ENCODE measurements at regions not wholly inside any gene's neighbourhood (a gene's known extent, or its start where the extent isn't known, plus 50 kb on each side); places are given as distances from the start of the nearest gene placed in this dataset.
"Not testable (repeated sequence)": the region's sequence is repeated elsewhere in the genome, so short reads cannot be mapped to it uniquely, and the experiment has no call there.

- H3K27me3 Mint-ChIP-seq (ENCODE audit: low read depth); intact Hi-C loops (cut with micrococcal nuclease): not testable (repeated sequence)
- CTCF ChIA-PET = interaction anchor here (0.7 kb wide), 1 partner anchor 13 kb away, joined by 3 read pairs; no protein-coding TSS in a partner anchor
Measured at GRCh38 chr4:132457987-132458386, 691.1 kb upstream of the PCDH10 start.

GRCh38 chr4:132479543-132479942, 669.6 kb upstream of the PCDH10 start:
- Mint-ChIP-seq H3K36me3 (ENCODE audit: low read depth) (no peaks in the 10 kb centered on the region), H3K4me3 (no peak overlapping the region), H3K27me3 (ENCODE audit: low read depth) (no peaks in the 10 kb centered on the region), H3K9me3 (peaks cover 4% of the 10 kb centered on the region), H3K27ac (no peak overlapping the region), H3K4me1 (ENCODE audit: low read depth) (no peaks in the 10 kb centered on the region)
- intact Hi-C loops (cut with micrococcal nuclease) = no loop called here
- DNase-seq = no peak
- CTCF ChIA-PET = no interaction called here

More at GRCh38 chr4:132457987-132458386, 691.1 kb upstream of the PCDH10 start:
- not testable (repeated sequence) for DNase-seq; H3K27ac Mint-ChIP-seq; H3K36me3 Mint-ChIP-seq (ENCODE audit: low read depth); H3K4me1 Mint-ChIP-seq (ENCODE audit: low read depth); H3K4me3 Mint-ChIP-seq
- H3K9me3 Mint-ChIP-seq = peaks cover 21% of the 10 kb centered on the region

GRCh38 chr4:132488555-132488954, 660.5 kb upstream of the PCDH10 start:
- CTCF ChIA-PET = no interaction called here
- DNase-seq = no peak
- peaks cover 12% of the 10 kb centered on the region for H3K9me3 Mint-ChIP-seq
- intact Hi-C loops (cut with micrococcal nuclease) = no loop called here
- H3K4me3 Mint-ChIP-seq = no peak overlapping the region
- no peaks in the 10 kb centered on the region for H3K4me1 Mint-ChIP-seq (ENCODE audit: low read depth)
- no peak overlapping the region for H3K27ac Mint-ChIP-seq
- no peaks in the 10 kb centered on the region for H3K27me3 Mint-ChIP-seq (ENCODE audit: low read depth)
- H3K36me3 Mint-ChIP-seq (ENCODE audit: low read depth) = no peaks in the 10 kb centered on the region

GRCh38 chr4:132493476-132493875, 655.6 kb upstream of the PCDH10 start:
- Mint-ChIP-seq H3K4me1 (ENCODE audit: low read depth) (no peaks in the 10 kb centered on the region), H3K9me3 (peaks cover 9% of the 10 kb centered on the region), H3K27me3 (ENCODE audit: low read depth) (no peaks in the 10 kb centered on the region), H3K36me3 (ENCODE audit: low read depth) (no peaks in the 10 kb centered on the region), H3K27ac (no peak overlapping the region), H3K4me3 (no peak overlapping the region)
- CTCF ChIA-PET = no interaction called here
- intact Hi-C loops (cut with micrococcal nuclease) = no loop called here
- DNase-seq = no peak

GRCh38 chr4:132495267-132495812, 653.8 kb upstream of the PCDH10 start:
- H3K36me3 Mint-ChIP-seq (ENCODE audit: low read depth); H3K4me1 Mint-ChIP-seq (ENCODE audit: low read depth); CTCF ChIA-PET; intact Hi-C loops (cut with micrococcal nuclease); H3K27me3 Mint-ChIP-seq (ENCODE audit: low read depth); H3K27ac Mint-ChIP-seq; DNase-seq; H3K9me3 Mint-ChIP-seq; H3K4me3 Mint-ChIP-seq: not testable (repeated sequence)

- Mint-ChIP-seq H3K4me3 (no peak overlapping the region), H3K4me1 (ENCODE audit: low read depth) (no peaks in the 10 kb centered on the region), H3K27me3 (ENCODE audit: low read depth) (no peaks in the 10 kb centered on the region), H3K36me3 (ENCODE audit: low read depth) (no peaks in the 10 kb centered on the region), H3K9me3 (peaks cover 2% of the 10 kb centered on the region), H3K27ac (no peak overlapping the region)
- intact Hi-C loops (cut with micrococcal nuclease) = no loop called here
- CTCF ChIA-PET = no interaction called here
- no peak for DNase-seq
Measured at GRCh38 chr4:132498215-132498614, 650.9 kb upstream of the PCDH10 start.

GRCh38 chr4:132502096-132502552, 647.0 kb upstream of the PCDH10 start:
- intact Hi-C loops (cut with micrococcal nuclease) = no loop called here
- no peaks in the 10 kb centered on the region for H3K27me3 Mint-ChIP-seq (ENCODE audit: low read depth)
- no peaks in the 10 kb centered on the region for H3K4me1 Mint-ChIP-seq (ENCODE audit: low read depth)
- H3K36me3 Mint-ChIP-seq (ENCODE audit: low read depth) = no peaks in the 10 kb centered on the region
- H3K27ac Mint-ChIP-seq = no peak overlapping the region
- H3K9me3 Mint-ChIP-seq = peaks cover 2% of the 10 kb centered on the region
- no peak for DNase-seq
- CTCF ChIA-PET = no interaction called here
- no peak overlapping the region for H3K4me3 Mint-ChIP-seq

- peaks cover 2% of the 10 kb centered on the region for H3K9me3 Mint-ChIP-seq
- DNase-seq = no peak
- CTCF ChIA-PET = no interaction called here
- H3K4me3 Mint-ChIP-seq = no peak overlapping the region
- H3K4me1 Mint-ChIP-seq (ENCODE audit: low read depth) = no peaks in the 10 kb centered on the region
- no peaks in the 10 kb centered on the region for H3K27me3 Mint-ChIP-seq (ENCODE audit: low read depth)
- no peaks in the 10 kb centered on the region for H3K36me3 Mint-ChIP-seq (ENCODE audit: low read depth)
- H3K27ac Mint-ChIP-seq = no peak overlapping the region
- intact Hi-C loops (cut with micrococcal nuclease) = no loop called here
Measured at GRCh38 chr4:132504438-132504837, 644.7 kb upstream of the PCDH10 start.

- no peak overlapping the region for H3K27ac Mint-ChIP-seq
- DNase-seq = no peak
- no peak overlapping the region for H3K4me3 Mint-ChIP-seq
- no peaks in the 10 kb centered on the region for H3K36me3 Mint-ChIP-seq (ENCODE audit: low read depth)
- H3K27me3 Mint-ChIP-seq (ENCODE audit: low read depth) = no peaks in the 10 kb centered on the region
- intact Hi-C loops (cut with micrococcal nuclease) = no loop called here
- CTCF ChIA-PET = no interaction called here
- no peaks in the 10 kb centered on the region for H3K9me3 Mint-ChIP-seq
- no peaks in the 10 kb centered on the region for H3K4me1 Mint-ChIP-seq (ENCODE audit: low read depth)
Measured at GRCh38 chr4:132506568-132506967, 642.5 kb upstream of the PCDH10 start.

GRCh38 chr4:132513491-132513890, 635.6 kb upstream of the PCDH10 start:
- Mint-ChIP-seq H3K36me3 (ENCODE audit: low read depth) (no peaks in the 10 kb centered on the region), H3K27me3 (ENCODE audit: low read depth) (no peaks in the 10 kb centered on the region), H3K4me3 (no peak overlapping the region), H3K27ac (no peak overlapping the region), H3K9me3 (peaks cover 5% of the 10 kb centered on the region), H3K4me1 (ENCODE audit: low read depth) (no peaks in the 10 kb centered on the region)
- CTCF ChIA-PET = no interaction called here
- intact Hi-C loops (cut with micrococcal nuclease) = no loop called here
- DNase-seq = no peak

GRCh38 chr4:132526652-132527051, 622.4 kb upstream of the PCDH10 start:
- no peak overlapping the region for H3K27ac Mint-ChIP-seq
- no peaks in the 10 kb centered on the region for H3K36me3 Mint-ChIP-seq (ENCODE audit: low read depth)
- H3K27me3 Mint-ChIP-seq (ENCODE audit: low read depth) = no peaks in the 10 kb centered on the region
- DNase-seq = no peak
- no peak overlapping the region for H3K4me3 Mint-ChIP-seq
- intact Hi-C loops (cut with micrococcal nuclease) = no loop called here
- CTCF ChIA-PET = no interaction called here
- no peaks in the 10 kb centered on the region for H3K4me1 Mint-ChIP-seq (ENCODE audit: low read depth)
- H3K9me3 Mint-ChIP-seq = no peaks in the 10 kb centered on the region

- CTCF ChIA-PET = no interaction called here
- Mint-ChIP-seq H3K27me3 (ENCODE audit: low read depth) (no peaks in the 10 kb centered on the region), H3K4me1 (ENCODE audit: low read depth) (no peaks in the 10 kb centered on the region), H3K9me3 (no peaks in the 10 kb centered on the region), H3K27ac (no peak overlapping the region), H3K36me3 (ENCODE audit: low read depth) (no peaks in the 10 kb centered on the region), H3K4me3 (no peak overlapping the region)
- no peak for DNase-seq
- intact Hi-C loops (cut with micrococcal nuclease) = no loop called here
Measured at GRCh38 chr4:132527817-132528216, 621.3 kb upstream of the PCDH10 start.

- Mint-ChIP-seq H3K27me3 (ENCODE audit: low read depth) (no peaks in the 10 kb centered on the region), H3K4me1 (ENCODE audit: low read depth) (no peaks in the 10 kb centered on the region), H3K27ac (no peak overlapping the region), H3K4me3 (no peak overlapping the region), H3K36me3 (ENCODE audit: low read depth) (no peaks in the 10 kb centered on the region), H3K9me3 (no peaks in the 10 kb centered on the region)
- DNase-seq = no peak
- intact Hi-C loops (cut with micrococcal nuclease) = no loop called here
- CTCF ChIA-PET = no interaction called here
Measured at GRCh38 chr4:132530861-132531260, 618.2 kb upstream of the PCDH10 start.

All from activated naive CD4-positive, alpha-beta T cell treated with anti-CD3 and anti-CD28 coated beads for 36 hours (primary cell).